Mammary epithelial cell (primary cell): ENCODE measurements at regions not wholly inside any gene's neighbourhood (a gene's known extent, or its start where the extent isn't known, plus 50 kb on each side); places are given as distances from the start of the nearest gene placed in this dataset.
"Not testable (repeated sequence)": the region's sequence is repeated elsewhere in the genome, so short reads cannot be mapped to it uniquely, and the experiment has no call there.

Experiments used
- CTCF ChIP-seq, 2 donors: IDR thresholded peaks in 1 of 2; conservative IDR thresholded peaks in 1 of 2; 2 replicates each; pipeline ENCODE4 v1.5.1; 2011 to 2012; ENCODE audit warnings: inconsistent platforms in 2 of 2, low read length in 2 of 2, mild to moderate bottlenecking in 2 of 2, control low read depth in 1 of 2, low read depth in 1 of 2; ENCODE audit not compliant: insufficient read depth in 1 of 2; ENCODE audit errors: extremely low read depth in 1 of 2
- EZH2 ChIP-seq: IDR thresholded peaks from 2 replicates; pipeline ENCODE4 v1.6.1; 2012; ENCODE audit warnings: low read length, inconsistent platforms, borderline replicate concordance

DNA sequence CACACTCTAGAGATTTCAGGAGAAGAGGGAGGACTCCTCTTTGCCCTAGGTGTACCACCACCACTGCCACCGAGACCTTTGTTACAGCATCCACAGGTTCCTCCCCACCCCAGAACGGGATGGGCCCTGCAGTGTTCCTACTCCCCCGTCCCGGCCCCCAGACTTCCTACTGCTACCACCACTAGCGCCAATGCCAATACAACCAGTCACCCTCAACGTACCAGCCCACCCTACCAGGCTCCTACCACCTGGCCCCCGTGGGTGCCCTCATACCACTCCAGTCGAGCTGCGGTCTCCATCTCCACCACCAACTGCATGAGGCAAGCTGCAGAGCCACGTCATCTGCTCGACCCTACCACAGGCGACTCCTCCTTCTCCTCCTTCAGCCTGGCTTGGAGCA is 437.1 kb upstream of the ZNF337 start:
- not testable (repeated sequence) for TF ChIP-seq CTCF (conservative IDR thresholded peaks at IDR 0.05 in 1 of 2, IDR thresholded peaks at IDR 0.05 in 1 of 2; ENCODE audit: extremely low read depth in 1 of 2, insufficient read depth in 1 of 2, low read depth in 1 of 2, low read length in 2 of 2); EZH2
